H1 (cell line): ENCODE measurements at regions not wholly inside any gene's neighbourhood (a gene's known extent, or its start where the extent isn't known, plus 50 kb on each side); places are given as distances from the start of the nearest gene placed in this dataset.
"Not testable (repeated sequence)": the region's sequence is repeated elsewhere in the genome, so short reads cannot be mapped to it uniquely, and the experiment has no call there.

Experiments
- ATF2 ChIP-seq: IDR thresholded peaks from 2 replicates; pipeline ENCODE4 v1.6.1; 2012; ENCODE audit warnings: low read length, inconsistent platforms
- CTBP2 ChIP-seq: IDR thresholded peaks from 2 replicates; pipeline ENCODE4 v1.7.0; 2011; ENCODE audit warnings: borderline replicate concordance, mild to moderate bottlenecking, moderate library complexity, mixed read lengths, low read length; ENCODE audit not compliant: insufficient read depth, insufficient read length
- EP300 ChIP-seq, 2 experiments: IDR thresholded peaks; 1 replicate in 1 of 2; 2 replicates in 1 of 2; pipeline ENCODE4 v1.6.1; 2011 to 2012; ENCODE audit warnings: low read depth in 2 of 2, low read length in 2 of 2, mild to moderate bottlenecking in 2 of 2, borderline replicate concordance in 1 of 2, inconsistent platforms in 1 of 2, moderate library complexity in 1 of 2
- MAFK ChIP-seq: IDR thresholded peaks from 2 replicates; pipeline ENCODE4 v1.6.1; 2012; ENCODE audit warnings: low read depth, mild to moderate bottlenecking, improper control_type of control experiment, low read length
- POLR2A ChIP-seq, 2 experiments: IDR thresholded peaks; 1 replicate in 1 of 2; 2 replicates in 1 of 2; pipeline ENCODE4 v1.6.1; 2011; ENCODE audit warnings: low read depth in 2 of 2, low read length in 2 of 2, mild to moderate bottlenecking in 2 of 2; ENCODE audit errors: control extremely low read depth in 1 of 2
- POLR2AphosphoS5 ChIP-seq: IDR thresholded peaks from 2 replicates; pipeline ENCODE4 v1.6.1; 2011; ENCODE audit warnings: low read depth, low read length
- RNF2 ChIP-seq: fragments of 200-900, 300-1000 bp; sonication (generic); IDR thresholded peaks from 2 replicates; pipeline ENCODE4 v1.7.1; 2016; ENCODE audit warnings: borderline replicate concordance, low read depth, mild to moderate bottlenecking, antibody characterized with exemption, low read length; ENCODE audit not compliant: poor library complexity, severe bottlenecking; ENCODE audit errors: missing control alignments
- SP1 ChIP-seq: IDR thresholded peaks from 2 replicates; pipeline ENCODE4 v1.6.1; 2011; ENCODE audit warnings: low read depth, low read length
- TBP ChIP-seq: IDR thresholded peaks from 2 replicates; pipeline ENCODE4 v1.6.1; 2011; ENCODE audit warnings: low read depth, low read length, improper control_type of control experiment
- TF ChIP-seq, protein P1 (sequence below), 3 experiments: IDR thresholded peaks; 1 replicate in 2 of 3; 2 replicates in 1 of 3; pipeline versions ENCODE4 v1.5.1 to v1.6.1; 2011; ENCODE audit warnings: low read length in 3 of 3, mild to moderate bottlenecking in 3 of 3, inconsistent platforms in 2 of 3, low read depth in 1 of 3, moderate library complexity in 1 of 3; ENCODE audit not compliant: insufficient read depth in 1 of 3; ENCODE audit errors: control extremely low read depth in 1 of 3
- TF ChIP-seq, protein P2 (sequence below): IDR thresholded peaks from 2 replicates; pipeline ENCODE4 v1.6.1; 2011; ENCODE audit warnings: low read length, improper control_type of control experiment
- TF ChIP-seq, protein P3 (sequence below): IDR thresholded peaks from 2 replicates; pipeline ENCODE4 v1.6.1; 2012; ENCODE audit warnings: inconsistent platforms

DNA sequence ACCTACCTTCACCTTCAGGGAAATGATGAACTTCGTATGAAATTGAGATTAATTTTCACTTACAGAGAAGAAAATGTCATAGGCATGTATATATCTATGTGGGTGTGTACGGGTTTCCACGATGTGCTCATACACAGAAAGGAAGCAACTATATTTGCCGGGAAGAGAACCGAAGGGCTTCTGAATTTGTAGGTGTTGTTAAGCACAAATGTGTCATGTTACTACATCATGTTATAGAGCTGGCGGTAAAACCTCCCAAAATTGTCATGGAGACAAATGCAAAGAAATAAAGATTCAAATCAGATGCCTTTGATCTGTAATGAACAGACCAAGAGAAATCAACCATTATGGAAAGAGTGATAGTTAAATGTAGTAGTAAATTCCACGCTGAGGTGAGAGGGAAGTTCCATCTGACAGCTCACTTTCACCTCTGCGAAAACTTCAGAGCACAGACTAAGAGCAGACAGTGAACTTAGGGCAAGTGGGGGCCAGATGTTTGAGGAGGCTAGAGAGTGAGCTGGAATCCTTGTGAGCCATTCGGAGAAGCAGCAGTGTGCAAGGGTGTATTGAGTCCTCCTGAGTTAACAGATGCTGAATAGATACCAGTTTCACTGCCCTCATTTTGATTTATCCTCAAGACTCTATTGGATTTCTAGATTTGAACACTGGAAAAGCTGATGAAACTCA, 106.7 kb downstream of the OR4M2 start:
- TF ChIP-seq RNF2; EP300 (IDR thresholded peaks at IDR 0.05; ENCODE audit: borderline replicate concordance in 1 of 2, low read depth in 2 of 2, low read length in 2 of 2); SP1; POLR2AphosphoS5; POLR2A (IDR thresholded peaks at IDR 0.05; ENCODE audit: control extremely low read depth in 1 of 2, low read depth in 2 of 2, low read length in 2 of 2); CTBP2; ATF2; MAFK; TBP: not testable (repeated sequence)
- TF ChIP-seq, protein P1, sequence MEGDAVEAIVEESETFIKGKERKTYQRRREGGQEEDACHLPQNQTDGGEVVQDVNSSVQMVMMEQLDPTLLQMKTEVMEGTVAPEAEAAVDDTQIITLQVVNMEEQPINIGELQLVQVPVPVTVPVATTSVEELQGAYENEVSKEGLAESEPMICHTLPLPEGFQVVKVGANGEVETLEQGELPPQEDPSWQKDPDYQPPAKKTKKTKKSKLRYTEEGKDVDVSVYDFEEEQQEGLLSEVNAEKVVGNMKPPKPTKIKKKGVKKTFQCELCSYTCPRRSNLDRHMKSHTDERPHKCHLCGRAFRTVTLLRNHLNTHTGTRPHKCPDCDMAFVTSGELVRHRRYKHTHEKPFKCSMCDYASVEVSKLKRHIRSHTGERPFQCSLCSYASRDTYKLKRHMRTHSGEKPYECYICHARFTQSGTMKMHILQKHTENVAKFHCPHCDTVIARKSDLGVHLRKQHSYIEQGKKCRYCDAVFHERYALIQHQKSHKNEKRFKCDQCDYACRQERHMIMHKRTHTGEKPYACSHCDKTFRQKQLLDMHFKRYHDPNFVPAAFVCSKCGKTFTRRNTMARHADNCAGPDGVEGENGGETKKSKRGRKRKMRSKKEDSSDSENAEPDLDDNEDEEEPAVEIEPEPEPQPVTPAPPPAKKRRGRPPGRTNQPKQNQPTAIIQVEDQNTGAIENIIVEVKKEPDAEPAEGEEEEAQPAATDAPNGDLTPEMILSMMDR (IDR thresholded peaks at IDR 0.05; ENCODE audit: control extremely low read depth in 1 of 3, insufficient read depth in 1 of 3, low read depth in 1 of 3, low read length in 3 of 3): not testable (repeated sequence)
- TF ChIP-seq, protein P2, sequence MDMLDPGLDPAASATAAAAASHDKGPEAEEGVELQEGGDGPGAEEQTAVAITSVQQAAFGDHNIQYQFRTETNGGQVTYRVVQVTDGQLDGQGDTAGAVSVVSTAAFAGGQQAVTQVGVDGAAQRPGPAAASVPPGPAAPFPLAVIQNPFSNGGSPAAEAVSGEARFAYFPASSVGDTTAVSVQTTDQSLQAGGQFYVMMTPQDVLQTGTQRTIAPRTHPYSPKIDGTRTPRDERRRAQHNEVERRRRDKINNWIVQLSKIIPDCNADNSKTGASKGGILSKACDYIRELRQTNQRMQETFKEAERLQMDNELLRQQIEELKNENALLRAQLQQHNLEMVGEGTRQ: not testable (repeated sequence)
- TF ChIP-seq, protein P3, sequence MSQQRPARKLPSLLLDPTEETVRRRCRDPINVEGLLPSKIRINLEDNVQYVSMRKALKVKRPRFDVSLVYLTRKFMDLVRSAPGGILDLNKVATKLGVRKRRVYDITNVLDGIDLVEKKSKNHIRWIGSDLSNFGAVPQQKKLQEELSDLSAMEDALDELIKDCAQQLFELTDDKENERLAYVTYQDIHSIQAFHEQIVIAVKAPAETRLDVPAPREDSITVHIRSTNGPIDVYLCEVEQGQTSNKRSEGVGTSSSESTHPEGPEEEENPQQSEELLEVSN: not testable (repeated sequence)
